Ishikawa (cell line): ENCODE measurements at regions not wholly inside any gene's neighbourhood (a gene's known extent, or its start where the extent isn't known, plus 50 kb on each side); places are given as distances from the start of the nearest gene placed in this dataset.

Experiments used
- CEBPB ChIP-seq: IDR thresholded peaks from 2 replicates; pipeline ENCODE4 v1.6.1; 2012
- CREB1 ChIP-seq: IDR thresholded peaks from 2 replicates; pipeline ENCODE4 v1.6.1; 2012; ENCODE audit warnings: low read depth
- EGR1 ChIP-seq: IDR thresholded peaks from 2 replicates; pipeline ENCODE4 v1.6.1; 2012
- EP300 ChIP-seq: IDR thresholded peaks from 2 replicates; pipeline ENCODE4 v1.6.1; 2012; ENCODE audit warnings: borderline replicate concordance
- FOXM1 ChIP-seq: IDR thresholded peaks from 2 replicates; pipeline ENCODE4 v1.6.1; 2012; ENCODE audit warnings: low read depth, borderline replicate concordance
- MAX ChIP-seq: IDR thresholded peaks from 2 replicates; pipeline ENCODE4 v1.6.1; 2012
- NFIC ChIP-seq: IDR thresholded peaks from 2 replicates; pipeline ENCODE4 v1.6.1; 2012
- RAD21 ChIP-seq: IDR thresholded peaks from 2 replicates; pipeline ENCODE4 v1.6.1; 2012; ENCODE audit warnings: low read depth
- REST ChIP-seq: IDR thresholded peaks from 2 replicates; pipeline ENCODE4 v1.6.1; 2012; ENCODE audit warnings: low read depth, mild to moderate bottlenecking
- TAF1 ChIP-seq: IDR thresholded peaks from 2 replicates; pipeline ENCODE4 v1.6.1; 2012; ENCODE audit warnings: low read depth, mild to moderate bottlenecking
- TCF12 ChIP-seq: IDR thresholded peaks from 2 replicates; pipeline ENCODE4 v1.6.1; 2012; ENCODE audit warnings: low read depth
- TEAD4 ChIP-seq: IDR thresholded peaks from 2 replicates; pipeline ENCODE4 v1.6.1; 2012
- USF1 ChIP-seq: IDR thresholded peaks from 2 replicates; pipeline ENCODE4 v1.6.1; 2012
- YY1 ChIP-seq: IDR thresholded peaks from 2 replicates; pipeline ENCODE4 v1.6.1; 2012; ENCODE audit warnings: low read depth
- ZBTB7A ChIP-seq: IDR thresholded peaks from 2 replicates; pipeline ENCODE4 v1.6.1; 2012; ENCODE audit warnings: low read depth

- TF ChIP-seq REST = no peak
These were observed 613.2 kb downstream of the ETNK1 start for GRCh38 chr12:23238190-23238589.

GRCh38 chr12:23238957-23239356, 614.0 kb downstream of the ETNK1 start:
- TF ChIP-seq CREB1 (no peak), RAD21 (no peak), TAF1 (no peak), USF1 (no peak)

- TF ChIP-seq NFIC = no peak
These were observed 620.2 kb downstream of the ETNK1 start for GRCh38 chr12:23245186-23245585.

GRCh38 chr12:23253191-23253590, 628.2 kb downstream of the ETNK1 start:
- TF ChIP-seq RAD21 = no peak
- TF ChIP-seq EGR1 = no peak
- TF ChIP-seq CEBPB = no peak
- TF ChIP-seq NFIC = no peak
- no peak for TF ChIP-seq EP300
- TF ChIP-seq MAX = no peak
- TF ChIP-seq CREB1 = no peak
- TF ChIP-seq ZBTB7A = no peak

- TF ChIP-seq EP300 = no peak
- no peak for TF ChIP-seq TCF12
- no peak for TF ChIP-seq FOXM1
- no peak for TF ChIP-seq NFIC
- no peak for TF ChIP-seq TAF1
- TF ChIP-seq RAD21 = no peak
- no peak for TF ChIP-seq USF1
- TF ChIP-seq TEAD4 = no peak
- TF ChIP-seq MAX = no peak
- TF ChIP-seq YY1 = no peak
- no peak for TF ChIP-seq CREB1
These were observed 634.6 kb downstream of the ETNK1 start for GRCh38 chr12:23259558-23259957.

GRCh38 chr12:23262670-23263069, 637.7 kb downstream of the ETNK1 start:
- TF ChIP-seq TAF1 (no peak), FOXM1 (no peak), TEAD4 (no peak), MAX (no peak), RAD21 (no peak), USF1 (no peak), EGR1 (no peak), EP300 (no peak), ZBTB7A (no peak), CREB1 (no peak), TCF12 (no peak), REST (no peak), CEBPB (no peak)

- TF ChIP-seq ZBTB7A (no peak), FOXM1 (no peak), REST (no peak), EGR1 (no peak), TAF1 (no peak), RAD21 (no peak), MAX (no peak), TEAD4 (no peak), EP300 (no peak), NFIC (no peak), USF1 (no peak), CEBPB (no peak), TCF12 (no peak), YY1 (no peak), CREB1 (no peak)
These were observed 652.9 kb downstream of the ETNK1 start for GRCh38 chr12:23277831-23278230.
